DMS114 treated with DMSO at 0.1 percent for 48 hours (cell line): ENCODE measurements at regions not wholly inside any gene's neighbourhood (a gene's known extent, or its start where the extent isn't known, plus 50 kb on each side); places are given as distances from the start of the nearest gene placed in this dataset.
"Not testable (repeated sequence)": the region's sequence is repeated elsewhere in the genome, so short reads cannot be mapped to it uniquely, and the experiment has no call there.

Source experiments
- DNase-seq: peaks from one replicate; lab custom pipeline; 2025; ENCODE audit not compliant: unreplicated experiment; lab: John Stamatoyannopoulos, UW

DNA sequence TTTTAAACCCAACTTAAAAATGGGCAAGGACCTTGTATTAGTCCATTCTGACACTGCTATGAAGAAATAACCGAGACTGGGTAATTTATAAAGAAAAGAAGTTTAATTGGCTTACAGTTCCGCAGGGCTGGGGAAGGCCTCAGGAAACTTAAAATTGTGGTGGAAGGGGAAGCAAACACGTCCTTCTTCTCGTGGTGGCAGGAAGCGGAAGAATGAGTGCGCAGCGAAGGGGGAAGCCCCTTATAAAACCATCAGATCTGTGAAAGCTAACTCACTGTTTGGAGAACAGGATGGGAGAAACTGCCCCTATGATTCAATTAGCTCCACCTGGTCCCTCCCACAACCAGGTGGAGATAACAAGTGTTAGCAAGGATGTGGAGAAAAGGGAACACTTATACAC is 237.7 kb downstream of the SEC16B start:
- no peak for DNase-seq

DNA sequence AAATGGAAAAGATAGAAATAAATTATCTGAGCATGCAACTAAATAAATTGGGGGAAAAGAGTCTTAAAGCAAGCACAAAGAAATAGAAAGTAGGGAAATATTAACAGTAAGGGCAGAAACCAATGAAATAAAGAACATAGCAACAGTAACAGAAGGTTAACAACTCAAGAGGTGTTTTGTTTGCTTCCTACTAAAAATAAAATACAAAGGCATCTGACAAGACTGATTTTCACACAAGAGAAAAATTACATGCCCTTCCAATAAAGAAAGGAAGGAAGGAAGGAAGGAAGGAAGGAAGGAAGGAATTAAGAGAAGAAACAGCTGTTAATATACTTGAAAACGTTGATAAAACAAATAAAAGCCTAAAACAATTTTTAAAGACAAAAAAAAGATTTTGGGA is 240.2 kb downstream of the SEC16B start:
- DNase-seq: no peak

GRCh38 chr1:177723533-177723932 is 246.3 kb downstream of the SEC16B start:
- DNase-seq: no peak

DNA sequence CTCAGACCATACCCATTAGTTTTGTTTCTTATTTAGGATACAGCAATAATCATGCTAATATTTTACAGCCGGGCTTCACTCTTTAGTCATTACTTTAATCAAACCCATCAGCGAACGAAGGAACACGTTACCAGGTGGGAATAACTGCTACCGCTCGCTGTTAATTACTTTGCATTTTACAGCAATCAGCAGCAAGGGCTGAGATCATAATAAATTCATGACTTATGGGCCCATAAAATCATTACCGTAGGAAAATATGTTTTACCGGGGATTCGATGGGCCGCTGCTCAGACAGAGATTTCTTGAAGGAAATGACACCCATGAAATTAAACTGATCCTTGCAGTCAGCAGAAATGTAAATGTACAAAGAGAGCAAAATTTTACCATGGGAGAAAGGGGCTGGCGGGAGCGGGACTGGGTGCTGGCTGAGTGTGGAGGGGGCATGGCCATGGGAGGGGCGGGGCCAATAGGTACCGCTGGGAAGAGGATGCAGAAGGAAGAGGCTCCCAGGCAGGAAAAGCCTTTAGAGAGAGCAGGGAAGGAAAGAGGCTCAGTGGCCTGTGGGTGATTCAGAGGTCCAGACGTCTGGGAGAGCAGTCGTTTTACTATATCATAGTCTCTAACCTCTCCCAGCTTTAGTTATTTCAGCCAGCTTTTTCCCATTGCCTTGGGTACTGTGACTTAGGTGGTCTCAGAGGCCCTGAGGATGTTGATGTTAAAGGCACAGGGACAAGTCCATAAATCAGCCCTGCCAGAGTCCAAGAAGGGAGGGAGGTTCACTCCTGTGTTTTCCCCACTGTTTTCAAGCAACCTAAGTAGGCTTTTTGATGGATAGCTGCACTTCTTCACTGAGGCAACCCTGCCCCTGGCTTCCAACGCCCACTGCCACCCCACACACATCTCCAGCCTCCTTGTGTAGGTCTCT is 258.9 kb downstream of the SEC16B start:
- no peak for DNase-seq

- DNase-seq: no peak
These were observed 261.5 kb downstream of the SEC16B start for GRCh38 chr1:177708406-177708805.

DNA sequence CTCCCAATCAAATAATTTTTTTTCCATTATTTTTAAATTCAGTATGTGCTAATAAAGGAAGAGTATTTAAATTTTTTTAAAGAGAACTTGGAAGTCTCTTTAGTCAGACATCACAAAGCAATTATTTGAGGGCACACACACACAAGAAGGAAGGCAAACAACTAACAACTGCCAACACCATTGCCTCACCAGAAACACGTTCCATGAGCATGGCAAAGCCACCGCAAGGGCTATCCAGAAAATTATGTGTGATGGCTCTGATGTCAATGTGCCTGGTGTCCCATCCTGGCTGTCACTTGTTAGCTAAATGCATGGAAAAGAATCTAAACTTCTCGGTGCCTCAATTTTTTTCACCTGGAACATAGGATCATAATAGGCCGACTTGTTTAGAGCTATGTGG is 262.9 kb downstream of the SEC16B start:
- DNase-seq: no peak

DNA sequence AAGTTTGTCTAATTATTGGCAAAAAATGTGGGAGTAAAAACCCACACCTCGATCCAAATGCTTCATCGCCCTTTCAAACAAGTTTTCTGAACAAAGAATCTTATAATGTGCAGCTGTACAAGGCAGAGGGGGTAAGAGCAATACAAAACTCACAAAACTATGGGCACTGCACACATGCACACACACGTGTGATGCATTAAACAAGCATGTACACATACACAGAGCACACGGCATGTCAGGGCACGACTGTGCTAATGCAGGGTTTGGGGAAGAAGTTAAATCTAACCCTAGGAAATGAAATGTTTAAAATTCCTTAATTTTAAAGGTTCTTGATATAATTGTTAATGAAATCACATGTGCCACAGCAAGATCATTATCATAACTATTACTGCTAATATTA is 264.0 kb downstream of the SEC16B start:
- DNase-seq: no peak

- DNase-seq: no peak
These were observed 265.9 kb downstream of the SEC16B start for GRCh38 chr1:177703888-177704446.

- DNase-seq: no peak
These were observed 268.1 kb downstream of the SEC16B start for GRCh38 chr1:177701654-177702353.

DNA sequence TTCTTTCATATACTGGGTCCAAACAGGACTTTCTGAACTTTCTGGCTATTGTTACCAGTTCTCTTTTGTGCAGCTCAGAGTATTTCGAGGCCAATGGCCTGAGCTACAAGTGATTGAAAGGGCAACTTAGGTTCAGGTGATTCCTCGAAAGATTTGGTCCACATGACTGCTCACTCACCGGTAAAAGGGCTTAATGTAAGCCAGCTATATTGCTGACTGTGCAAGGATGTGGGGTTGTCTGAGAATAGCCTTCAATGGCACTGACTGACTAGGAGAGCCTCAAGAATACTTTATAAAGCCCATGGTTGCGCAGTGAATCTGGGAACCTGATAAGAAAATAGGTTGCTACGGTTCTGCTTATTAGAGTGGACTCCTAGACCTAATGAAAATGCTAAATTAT is 269.0 kb downstream of the SEC16B start:
- no peak for DNase-seq

DNA sequence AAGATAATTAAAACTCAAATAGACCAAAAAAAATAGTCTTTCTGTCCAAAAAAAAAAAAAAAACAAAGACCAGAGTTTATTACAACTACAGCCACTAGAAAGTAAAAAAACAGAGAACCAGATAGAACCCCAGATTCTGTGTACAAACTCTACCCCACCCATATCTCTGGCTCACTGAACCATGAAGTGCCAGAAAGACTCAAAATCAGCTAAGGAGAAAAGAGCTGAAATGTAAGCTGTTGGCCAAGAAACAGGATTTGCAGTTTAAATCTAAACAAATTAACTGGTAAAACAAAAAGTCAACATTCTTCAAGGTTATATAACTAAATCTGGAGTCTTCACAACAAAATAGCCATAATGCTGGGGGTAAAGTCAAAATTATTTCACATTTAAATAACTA is 278.9 kb downstream of the SEC16B start:
- no peak for DNase-seq

DNA sequence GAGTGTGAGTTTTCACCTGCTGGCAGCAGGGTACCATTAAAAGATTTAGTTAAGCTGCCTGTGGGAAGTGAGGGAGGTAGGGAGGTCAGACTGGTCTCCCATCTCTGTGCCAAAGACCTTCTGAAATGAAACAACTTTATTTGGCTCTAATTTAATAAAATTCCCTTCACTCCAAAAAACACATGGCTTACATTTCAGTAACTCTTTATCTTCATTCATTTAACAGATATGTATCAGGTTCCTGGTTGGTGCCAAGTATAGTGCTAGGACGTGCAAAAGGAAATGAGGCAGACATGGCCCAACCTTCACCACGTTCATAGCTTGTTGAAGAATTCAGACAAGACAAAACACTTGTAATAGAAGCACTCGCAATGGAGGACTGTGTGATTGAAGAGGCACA is 282.3 kb downstream of the SEC16B start:
- no peak for DNase-seq

GRCh38 chr1:177686933-177687332 is 282.9 kb downstream of the SEC16B start:
- no peak for DNase-seq

DNA sequence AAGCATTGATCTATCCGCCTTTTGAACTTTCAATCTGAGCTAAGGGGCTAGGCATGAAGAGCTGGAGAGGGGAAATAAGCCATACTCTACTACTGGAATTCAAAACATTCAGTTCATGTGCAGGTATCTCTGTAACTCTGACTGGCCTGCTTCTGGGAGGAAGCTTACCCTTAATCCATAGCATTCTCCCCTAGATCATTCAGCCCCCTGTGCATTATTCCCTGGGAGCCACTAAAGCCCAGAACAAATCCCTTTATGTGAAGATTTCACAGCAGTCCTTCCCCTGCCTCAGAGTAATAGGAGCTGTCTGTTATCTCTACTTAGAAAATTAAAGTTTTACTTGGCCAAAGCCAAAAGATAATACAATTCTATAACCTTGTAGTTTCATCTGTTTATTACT is 300.7 kb downstream of the SEC16B start:
- DNase-seq: no peak

DNA sequence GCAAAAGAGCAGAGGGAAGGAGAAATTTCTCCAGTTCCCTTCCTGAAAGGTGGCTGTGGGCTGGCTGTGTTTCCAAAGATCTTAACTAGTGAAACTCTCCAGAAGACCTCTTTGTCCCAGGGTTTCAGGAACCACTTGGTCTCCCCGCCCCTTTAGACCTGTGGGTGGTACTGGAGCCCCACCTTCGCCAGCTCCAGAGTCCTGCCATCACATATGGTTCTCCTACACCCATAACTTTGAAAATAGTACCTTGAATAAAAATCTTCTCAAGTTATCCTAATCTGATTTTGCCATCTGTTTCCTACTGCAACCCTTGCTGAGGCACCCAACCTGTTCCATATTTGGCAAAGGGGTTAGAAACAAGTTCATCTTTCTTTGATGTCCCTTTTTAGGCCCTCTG is 303.9 kb downstream of the SEC16B start:
- no peak for DNase-seq

DNA sequence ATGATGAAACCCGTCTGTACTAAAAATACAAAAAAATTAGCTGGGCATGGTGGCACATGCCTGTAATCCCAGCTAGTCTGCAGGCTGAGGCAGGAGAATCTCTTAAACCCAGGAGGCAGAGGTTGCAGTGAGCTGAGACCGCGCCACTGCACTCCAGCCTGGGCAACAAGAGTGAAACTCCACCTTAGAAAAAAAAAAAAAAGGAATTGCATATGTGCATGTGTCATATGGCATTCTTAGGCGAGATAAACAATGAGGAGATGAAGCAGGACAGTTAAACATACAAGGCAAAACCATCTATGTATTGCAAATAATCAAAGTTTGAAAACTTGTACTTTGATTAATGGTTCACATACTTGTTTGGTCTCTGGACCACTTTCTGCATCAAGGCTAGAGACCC is 305.1 kb downstream of the SEC16B start:
- DNase-seq: not testable (repeated sequence)

- DNase-seq: no peak
These were observed 309.7 kb downstream of the SEC16B start for GRCh38 chr1:177660188-177660587.

DNA sequence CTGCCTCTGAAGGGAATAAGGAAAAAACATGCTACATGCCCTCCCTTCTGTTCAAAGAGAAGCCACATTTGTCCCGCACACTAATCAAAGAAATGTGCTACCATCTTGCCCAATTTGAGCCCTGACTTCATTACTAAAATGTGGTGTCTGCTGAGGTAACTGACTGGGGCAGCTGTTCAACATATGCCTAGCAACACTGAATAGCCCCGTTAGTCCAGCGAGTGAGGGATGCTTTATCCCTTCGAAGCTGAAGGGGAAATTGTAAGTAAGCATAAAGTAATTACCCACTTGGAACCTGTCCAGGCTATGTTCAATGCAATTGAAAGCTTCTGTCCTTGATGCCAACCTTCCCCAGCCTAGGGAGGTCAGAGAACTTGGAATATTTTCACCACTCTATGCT is 310.6 kb downstream of the SEC16B start:
- DNase-seq: no peak

GRCh38 chr1:177656598-177656997 is 313.3 kb downstream of the SEC16B start:
- no peak for DNase-seq

DNA sequence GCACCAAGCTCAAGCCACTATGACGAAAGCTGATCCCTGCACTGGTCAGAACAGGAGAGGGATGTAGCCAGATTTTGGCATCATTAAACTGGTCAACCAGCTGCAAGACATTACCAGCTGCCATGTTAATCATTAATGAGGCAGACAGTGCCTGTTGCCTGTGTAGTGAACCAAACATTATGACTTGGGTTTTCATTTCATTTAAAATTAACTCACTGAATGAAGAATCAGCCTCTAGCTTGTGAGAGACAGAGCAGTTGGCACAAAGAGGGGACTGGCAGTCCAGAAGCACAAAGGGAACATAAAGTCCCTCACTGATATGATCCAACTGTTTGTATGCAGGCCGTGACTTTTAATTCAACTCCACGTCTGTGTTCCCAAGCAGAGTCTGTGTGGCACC is 318.9 kb downstream of the SEC16B start:
- DNase-seq: no peak

DNA sequence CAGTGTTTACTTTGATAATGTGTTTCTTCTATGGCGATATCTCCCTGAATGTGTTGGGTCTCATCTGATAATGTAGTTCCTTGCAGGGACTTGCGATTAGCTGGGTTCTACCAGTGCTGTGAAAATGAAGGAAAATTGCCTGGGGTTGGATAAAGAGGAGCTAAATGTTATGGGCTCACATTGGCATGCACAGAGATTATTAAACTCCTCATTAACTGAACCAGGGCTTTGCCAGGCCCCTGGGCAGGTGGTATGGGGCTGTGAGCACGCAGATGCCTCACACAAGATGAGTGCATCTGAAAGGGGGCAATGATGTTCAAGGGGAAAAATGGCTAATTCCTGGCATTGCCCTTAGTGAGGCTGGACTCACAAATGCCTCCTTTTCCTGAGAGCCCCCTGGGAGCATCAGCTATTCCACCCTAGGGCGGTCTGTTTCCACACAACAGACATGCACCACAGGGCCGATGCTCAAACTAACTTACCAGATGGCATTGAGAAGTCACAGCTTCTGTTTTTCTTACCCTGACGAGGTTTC is 321.1 kb downstream of the SEC16B start:
- DNase-seq: no peak

- no peak for DNase-seq
These were observed 321.7 kb downstream of the SEC16B start for GRCh38 chr1:177648138-177648537.
